ENCODE measurements at regions not wholly inside any gene's neighbourhood (a gene's known extent, or its start where the extent isn't known, plus 50 kb on each side); places are given as distances from the start of the nearest gene placed in this dataset.

DNA sequence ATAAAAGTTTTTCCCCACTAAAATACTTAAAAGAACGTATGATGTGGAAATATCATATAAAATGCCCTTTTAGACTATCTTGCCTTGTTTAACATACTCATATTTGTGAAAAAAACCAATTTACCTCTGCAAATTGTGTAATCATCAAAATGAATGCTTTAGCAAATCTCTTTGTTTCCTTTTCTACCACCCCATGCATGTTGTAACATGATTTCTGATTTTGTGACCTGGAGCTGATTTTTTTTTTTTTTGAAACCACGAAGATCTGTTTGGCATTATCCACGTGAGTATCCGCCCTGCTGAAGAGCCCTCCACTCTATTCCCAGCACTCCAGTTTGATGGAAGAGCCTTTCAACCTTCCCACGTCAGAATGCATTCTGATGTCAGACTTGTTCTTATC lies 245.8 kb upstream of the NBEA start:
- H3K4me3 ChIP-seq: no peak overlapping the region
- intact Hi-C loops (cut with DNase I; ENCODE audit: low total_unique reads): no loop called here
- WGBS, 5 donors: 83 to 89% (median 86%) methylated on average over 5 of the region's 5 CpGs
- no peaks in the 10 kb centered on the region for H3K27me3 ChIP-seq (replicated peaks in 1 of 7)
- H3K9me3 ChIP-seq: no peaks in the 10 kb centered on the region
- no peak for TF ChIP-seq POLR2A (IDR thresholded peaks at IDR 0.05)
- TF ChIP-seq, protein P1, sequence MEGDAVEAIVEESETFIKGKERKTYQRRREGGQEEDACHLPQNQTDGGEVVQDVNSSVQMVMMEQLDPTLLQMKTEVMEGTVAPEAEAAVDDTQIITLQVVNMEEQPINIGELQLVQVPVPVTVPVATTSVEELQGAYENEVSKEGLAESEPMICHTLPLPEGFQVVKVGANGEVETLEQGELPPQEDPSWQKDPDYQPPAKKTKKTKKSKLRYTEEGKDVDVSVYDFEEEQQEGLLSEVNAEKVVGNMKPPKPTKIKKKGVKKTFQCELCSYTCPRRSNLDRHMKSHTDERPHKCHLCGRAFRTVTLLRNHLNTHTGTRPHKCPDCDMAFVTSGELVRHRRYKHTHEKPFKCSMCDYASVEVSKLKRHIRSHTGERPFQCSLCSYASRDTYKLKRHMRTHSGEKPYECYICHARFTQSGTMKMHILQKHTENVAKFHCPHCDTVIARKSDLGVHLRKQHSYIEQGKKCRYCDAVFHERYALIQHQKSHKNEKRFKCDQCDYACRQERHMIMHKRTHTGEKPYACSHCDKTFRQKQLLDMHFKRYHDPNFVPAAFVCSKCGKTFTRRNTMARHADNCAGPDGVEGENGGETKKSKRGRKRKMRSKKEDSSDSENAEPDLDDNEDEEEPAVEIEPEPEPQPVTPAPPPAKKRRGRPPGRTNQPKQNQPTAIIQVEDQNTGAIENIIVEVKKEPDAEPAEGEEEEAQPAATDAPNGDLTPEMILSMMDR (IDR thresholded peaks at IDR 0.05 in 8 of 11, conservative IDR thresholded peaks at IDR 0.05 in 3 of 11): no peak
- no peak for TF ChIP-seq POLR2AphosphoS5 (IDR thresholded peaks at IDR 0.05)
- H3K4me1 ChIP-seq: no peaks in the 10 kb centered on the region
- H3K36me3 ChIP-seq: no peaks in the 10 kb centered on the region
- no peak overlapping the region for H3K27ac ChIP-seq
- DNase-seq: no peak

DNA sequence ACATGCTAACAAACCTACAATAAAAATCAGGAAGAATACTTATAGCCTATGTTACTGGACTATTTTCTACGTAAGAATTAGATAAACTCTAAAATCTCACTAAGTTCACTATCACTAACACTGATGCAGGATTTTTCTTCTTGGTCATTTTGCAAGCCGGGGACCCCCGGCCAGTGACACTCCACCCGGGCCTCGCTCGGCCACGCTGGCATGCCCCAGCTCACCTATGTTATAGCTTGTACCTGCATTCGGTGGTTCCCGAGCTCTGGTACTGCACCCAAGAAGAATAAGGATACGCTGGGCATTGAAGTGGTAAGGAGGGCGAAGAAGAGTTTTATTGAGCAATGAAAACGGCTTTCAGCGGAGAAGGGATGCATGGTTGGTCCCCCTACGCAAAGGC lies 245.3 kb upstream of the NBEA start:
- TF ChIP-seq POLR2A (IDR thresholded peaks at IDR 0.05): no peak
- TF ChIP-seq, protein P1 (IDR thresholded peaks at IDR 0.05 in 8 of 11, conservative IDR thresholded peaks at IDR 0.05 in 3 of 11): no peak
- no peak for TF ChIP-seq POLR2AphosphoS5 (IDR thresholded peaks at IDR 0.05)
- 86 to 97% (median 92%) methylated on average over 14 of the region's 14 CpGs for WGBS, 5 donors
- Histone ChIP-seq H3K4me1 (no peaks in the 10 kb centered on the region), H3K27me3 (replicated peaks in 1 of 7) (no peaks in the 10 kb centered on the region), H3K27ac (no peak overlapping the region), H3K4me3 (no peak overlapping the region), H3K9me3 (no peaks in the 10 kb centered on the region), H3K36me3 (no peaks in the 10 kb centered on the region)
- no peak for DNase-seq
- intact Hi-C loops (cut with DNase I; ENCODE audit: low total_unique reads): no loop called here

DNA sequence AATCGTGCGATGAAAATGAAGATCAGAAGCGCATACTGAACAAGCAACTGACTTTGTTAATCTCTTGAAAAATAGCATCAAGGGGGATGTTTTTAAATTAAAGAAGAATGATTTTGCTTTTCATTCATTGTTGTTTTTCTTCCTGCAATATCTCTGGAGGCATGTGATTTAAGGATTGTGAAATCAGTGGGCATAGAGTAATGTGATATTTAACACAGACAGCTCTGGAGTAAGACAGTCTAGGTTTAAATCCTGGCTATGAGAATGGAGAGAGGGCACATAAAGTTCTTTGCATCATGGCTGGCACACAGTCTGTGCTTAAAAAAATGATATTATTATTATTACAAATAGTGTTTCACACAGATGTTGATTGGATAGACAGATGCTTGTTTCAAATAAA lies 243.1 kb upstream of the NBEA start:
- intact Hi-C loops (cut with DNase I; ENCODE audit: low total_unique reads): no loop called here
- WGBS, 5 donors: 90 to 98% (median 94%) methylated on average over 3 of the region's 3 CpGs
- TF ChIP-seq POLR2A (IDR thresholded peaks at IDR 0.05): no peak
- TF ChIP-seq, protein P1 (IDR thresholded peaks at IDR 0.05 in 8 of 11, conservative IDR thresholded peaks at IDR 0.05 in 3 of 11): no peak
- TF ChIP-seq POLR2AphosphoS5 (IDR thresholded peaks at IDR 0.05): no peak

DNA sequence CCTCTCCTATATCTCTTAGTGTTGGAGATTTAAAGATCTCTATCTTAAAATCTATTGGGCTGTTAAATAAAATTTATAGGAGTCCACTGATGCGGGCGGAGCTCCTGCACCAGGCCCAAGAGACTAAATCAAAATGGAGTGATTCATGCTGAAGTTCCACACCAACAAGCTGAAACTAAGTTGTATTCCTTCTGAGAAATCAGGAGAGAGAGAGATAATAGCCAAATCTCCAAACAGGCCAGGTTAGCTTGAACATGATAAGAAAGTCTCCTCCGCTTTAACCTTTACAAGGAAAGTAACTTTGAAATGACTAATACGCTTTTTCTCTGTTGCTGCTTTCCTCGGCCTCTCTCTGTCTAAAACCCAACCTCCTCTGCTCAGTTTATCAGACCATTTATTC lies 241.9 kb upstream of the NBEA start:
- Histone ChIP-seq H3K4me1 (no peaks in the 10 kb centered on the region), H3K27ac (no peak overlapping the region), H3K4me3 (no peak overlapping the region), H3K9me3 (no peaks in the 10 kb centered on the region), H3K27me3 (replicated peaks in 1 of 7) (no peaks in the 10 kb centered on the region), H3K36me3 (no peaks in the 10 kb centered on the region)
- WGBS, 5 donors: 89 to 94% (median 92%) methylated on average over 5 of the region's 5 CpGs
- DNase-seq: no peak
- TF ChIP-seq POLR2AphosphoS5 (IDR thresholded peaks at IDR 0.05): no peak
- no peak for TF ChIP-seq POLR2A (IDR thresholded peaks at IDR 0.05)
- TF ChIP-seq, protein P1 (IDR thresholded peaks at IDR 0.05 in 8 of 11, conservative IDR thresholded peaks at IDR 0.05 in 3 of 11): no peak
- intact Hi-C loops (cut with DNase I; ENCODE audit: low total_unique reads): no loop called here

More for the DNA sequence above, 243.1 kb upstream of the NBEA start:
- H3K36me3 ChIP-seq: no peaks in the 10 kb centered on the region
- H3K4me3 ChIP-seq: no peak overlapping the region
- no peaks in the 10 kb centered on the region for H3K4me1 ChIP-seq
- no peak overlapping the region for H3K27ac ChIP-seq
- H3K27me3 ChIP-seq (replicated peaks in 1 of 7): no peaks in the 10 kb centered on the region
- H3K9me3 ChIP-seq: no peaks in the 10 kb centered on the region
- no peak for DNase-seq

All from spleen (tissue), 11 donors.